ENCODE measurements at regions not wholly inside any gene's neighbourhood (a gene's known extent, or its start where the extent isn't known, plus 50 kb on each side); places are given as distances from the start of the nearest gene placed in this dataset.

DNA sequence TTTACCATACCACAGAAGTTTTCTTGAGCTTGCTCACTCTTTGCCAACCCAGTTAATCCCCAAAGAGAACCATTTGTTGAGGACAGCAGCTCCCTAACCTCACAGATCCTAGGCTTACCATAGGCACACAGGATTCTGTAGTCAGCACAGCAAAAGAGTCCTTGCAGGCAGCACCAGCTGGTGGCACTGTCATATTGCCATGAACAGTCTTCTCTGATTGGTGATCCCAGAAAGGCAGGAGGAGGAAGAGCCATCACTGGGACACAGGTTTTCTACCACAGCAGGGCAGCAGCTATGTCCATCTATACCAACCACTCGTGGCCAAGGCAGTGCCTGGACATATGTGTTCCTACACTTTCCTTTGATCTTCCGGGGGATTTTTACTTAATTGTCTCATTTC lies 297.1 kb upstream of the CD180 start:
- intact Hi-C loops (cut with micrococcal nuclease): loop anchor here (5.0 kb wide), 1 partner anchor 759 kb away; no protein-coding TSS in a partner anchor
- BruUV-seq (replicated peaks): no TSS peak
- H4K20me1 ChIP-seq (replicated peaks; ENCODE audit: control insufficient read depth, extremely low read depth, insufficient read depth, low read length): no peaks in the 10 kb centered on the region
- no peaks in the 10 kb centered on the region for H3K36me3 ChIP-seq (ENCODE audit: control insufficient read depth in 2 of 2, extremely low read depth in 1 of 2, insufficient read depth in 2 of 2, low read length in 2 of 2)
- no peak overlapping the region for H3K4me3 ChIP-seq (replicated peaks in 1 of 3; ENCODE audit: insufficient read depth in 1 of 3, low read depth in 1 of 3, low read length in 3 of 3)
- dilution Hi-C loops (cut with MboI; ENCODE audit: extremely low pct_ligation_motif_present, low sequenced_read_pairs): no loop called here
- no peaks in the 10 kb centered on the region for H3K9me3 ChIP-seq (replicated peaks; ENCODE audit: control insufficient read depth, insufficient read depth, low read length)
- no peaks in the 10 kb centered on the region for H3K9me1 ChIP-seq (replicated peaks; ENCODE audit: control insufficient read depth, extremely low read depth, insufficient read depth, low read length)
- H3K27me3 ChIP-seq (ENCODE audit: control insufficient read depth in 2 of 2, insufficient read depth in 2 of 2, low read length in 2 of 2): no peaks in the 10 kb centered on the region
- no peak overlapping the region for H3K27ac ChIP-seq (ENCODE audit: insufficient read depth, low read depth, low read length)
- no peak overlapping the region for H2AFZ ChIP-seq (ENCODE audit: low read depth, low read length)
- ChIA-PET CTCF (interaction anchor here (0.6 to 2.3 kb wide), 7 partner anchors 10 to 759 kb away, joined by 3 to 10 read pairs (median 3); no protein-coding TSS in a partner anchor), POLR2A (no interaction called here)
- no peaks in the 10 kb centered on the region for H3K4me1 ChIP-seq (ENCODE audit: control insufficient read depth, extremely low read depth, insufficient read depth, low read length)
- H3K79me2 ChIP-seq (ENCODE audit: control insufficient read depth, insufficient read depth, low read length): no peaks in the 10 kb centered on the region
- DNase-seq (ENCODE audit: low read depth, low spot score) (peak; percentile 21), FAIRE-seq (peak; percentile 40)
- TF ChIP-seq, protein P1, sequence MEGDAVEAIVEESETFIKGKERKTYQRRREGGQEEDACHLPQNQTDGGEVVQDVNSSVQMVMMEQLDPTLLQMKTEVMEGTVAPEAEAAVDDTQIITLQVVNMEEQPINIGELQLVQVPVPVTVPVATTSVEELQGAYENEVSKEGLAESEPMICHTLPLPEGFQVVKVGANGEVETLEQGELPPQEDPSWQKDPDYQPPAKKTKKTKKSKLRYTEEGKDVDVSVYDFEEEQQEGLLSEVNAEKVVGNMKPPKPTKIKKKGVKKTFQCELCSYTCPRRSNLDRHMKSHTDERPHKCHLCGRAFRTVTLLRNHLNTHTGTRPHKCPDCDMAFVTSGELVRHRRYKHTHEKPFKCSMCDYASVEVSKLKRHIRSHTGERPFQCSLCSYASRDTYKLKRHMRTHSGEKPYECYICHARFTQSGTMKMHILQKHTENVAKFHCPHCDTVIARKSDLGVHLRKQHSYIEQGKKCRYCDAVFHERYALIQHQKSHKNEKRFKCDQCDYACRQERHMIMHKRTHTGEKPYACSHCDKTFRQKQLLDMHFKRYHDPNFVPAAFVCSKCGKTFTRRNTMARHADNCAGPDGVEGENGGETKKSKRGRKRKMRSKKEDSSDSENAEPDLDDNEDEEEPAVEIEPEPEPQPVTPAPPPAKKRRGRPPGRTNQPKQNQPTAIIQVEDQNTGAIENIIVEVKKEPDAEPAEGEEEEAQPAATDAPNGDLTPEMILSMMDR (IDR thresholded peaks at IDR 0.05; ENCODE audit: extremely low read depth in 1 of 2, insufficient read depth in 1 of 2, low read depth in 1 of 2, low read length in 2 of 2): peak in 1 of 2 donors; percentile 16
- no peak for TF ChIP-seq EZH2 (IDR thresholded peaks at IDR 0.05; ENCODE audit: borderline replicate concordance, low read depth, low read length, severe bottlenecking)
- no peak overlapping the region for H3K4me2 ChIP-seq (ENCODE audit: insufficient read depth, low read length)
- H3K9ac ChIP-seq (replicated peaks; ENCODE audit: extremely low read depth, insufficient read depth, low read length): no peak overlapping the region

DNA sequence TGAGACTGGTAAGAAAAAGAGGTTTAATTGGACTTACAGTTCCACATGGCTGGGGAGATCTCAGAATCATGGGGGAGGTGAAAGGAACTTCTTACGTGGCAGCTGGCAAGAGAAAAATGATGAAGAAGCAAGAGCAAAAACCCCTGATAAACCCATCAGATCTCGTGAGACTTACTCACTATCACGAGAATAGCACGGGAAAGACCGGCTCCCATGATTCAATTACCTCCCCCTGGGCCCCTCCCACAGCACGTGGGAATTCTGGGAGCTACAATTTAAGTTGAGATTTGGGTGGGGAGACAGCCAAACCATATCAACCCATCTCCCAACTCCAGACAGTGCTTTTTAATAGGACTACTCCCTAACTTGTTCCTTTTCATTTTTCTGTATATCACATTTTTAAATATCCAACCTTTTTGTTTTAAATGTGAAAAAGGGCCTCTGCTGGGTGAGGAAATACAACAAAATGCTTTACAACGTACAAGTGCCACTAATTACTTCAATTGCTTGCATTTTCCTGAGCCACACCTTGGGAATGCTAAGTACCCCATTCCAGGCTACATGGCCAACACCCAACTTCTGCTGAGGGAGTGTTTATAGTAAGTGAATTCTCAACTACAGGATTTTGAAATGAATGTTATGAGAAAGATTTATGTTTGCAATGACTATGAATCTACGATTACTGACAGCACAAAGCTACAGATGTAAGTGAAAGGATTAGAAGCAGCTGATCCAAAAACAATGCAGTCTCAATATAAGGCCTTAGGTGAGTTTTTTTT lies 294.1 kb upstream of the CD180 start:
- intact Hi-C loops (cut with micrococcal nuclease): loop anchor here (5.0 kb wide), 1 partner anchor 762 kb away; no protein-coding TSS in a partner anchor

More for the DNA sequence above, 294.1 kb upstream of the CD180 start:
- FAIRE-seq: no peak
- Histone ChIP-seq H3K79me2 (ENCODE audit: control insufficient read depth, insufficient read depth, low read length) (no peaks in the 10 kb centered on the region), H3K27me3 (ENCODE audit: control insufficient read depth in 2 of 2, insufficient read depth in 2 of 2, low read length in 2 of 2) (no peaks in the 10 kb centered on the region), H3K9me1 (replicated peaks; ENCODE audit: control insufficient read depth, extremely low read depth, insufficient read depth, low read length) (no peaks in the 10 kb centered on the region), H3K27ac (ENCODE audit: insufficient read depth, low read depth, low read length) (no peak overlapping the region), H3K4me3 (replicated peaks in 1 of 3; ENCODE audit: insufficient read depth in 1 of 3, low read depth in 1 of 3, low read length in 3 of 3) (no peak overlapping the region), H3K4me2 (ENCODE audit: insufficient read depth, low read length) (no peak overlapping the region), H2AFZ (ENCODE audit: low read depth, low read length) (no peak overlapping the region), H3K4me1 (ENCODE audit: control insufficient read depth, extremely low read depth, insufficient read depth, low read length) (no peaks in the 10 kb centered on the region), H3K9ac (replicated peaks; ENCODE audit: extremely low read depth, insufficient read depth, low read length) (no peak overlapping the region), H3K9me3 (replicated peaks; ENCODE audit: control insufficient read depth, insufficient read depth, low read length) (no peaks in the 10 kb centered on the region), H4K20me1 (replicated peaks; ENCODE audit: control insufficient read depth, extremely low read depth, insufficient read depth, low read length) (no peaks in the 10 kb centered on the region), H3K36me3 (ENCODE audit: control insufficient read depth in 2 of 2, extremely low read depth in 1 of 2, insufficient read depth in 2 of 2, low read length in 2 of 2) (no peaks in the 10 kb centered on the region)
- BruUV-seq (replicated peaks): no TSS peak
- ChIA-PET CTCF (interaction anchor here (0.7 to 1.4 kb wide), 2 partner anchors 9 to 12 kb away, joined by 4 to 5 read pairs; no protein-coding TSS in a partner anchor), POLR2A (no interaction called here)
- dilution Hi-C loops (cut with MboI; ENCODE audit: extremely low pct_ligation_motif_present, low sequenced_read_pairs): no loop called here
- TF ChIP-seq, protein P1 (IDR thresholded peaks at IDR 0.05; ENCODE audit: extremely low read depth in 1 of 2, insufficient read depth in 1 of 2, low read depth in 1 of 2, low read length in 2 of 2): no peak
- TF ChIP-seq GATA2 (IDR thresholded peaks at IDR 0.05; ENCODE audit: insufficient read depth, insufficient read length, low read depth, low read length) (no peak), MYC (IDR thresholded peaks at IDR 0.05; ENCODE audit: low read depth, low read length) (no peak), JUN (IDR thresholded peaks at IDR 0.05; ENCODE audit: borderline replicate concordance, insufficient read depth, insufficient read length, low read depth) (no peak), POLR2AphosphoS5 (IDR thresholded peaks at IDR 0.05; ENCODE audit: insufficient read depth, low read depth, low read length) (no peak), POLR2A (IDR thresholded peaks at IDR 0.05; ENCODE audit: low read depth, low read length) (no peak), FOS (IDR thresholded peaks at IDR 0.05; ENCODE audit: borderline replicate concordance, insufficient read depth, low read length) (no peak), EZH2 (IDR thresholded peaks at IDR 0.05; ENCODE audit: borderline replicate concordance, low read depth, low read length, severe bottlenecking) (no peak)
- TF ChIP-seq, protein P2, sequence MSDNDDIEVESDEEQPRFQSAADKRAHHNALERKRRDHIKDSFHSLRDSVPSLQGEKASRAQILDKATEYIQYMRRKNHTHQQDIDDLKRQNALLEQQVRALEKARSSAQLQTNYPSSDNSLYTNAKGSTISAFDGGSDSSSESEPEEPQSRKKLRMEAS (IDR thresholded peaks at IDR 0.05; ENCODE audit: insufficient read depth, insufficient read length): no peak
- DNase-seq (ENCODE audit: low read depth, low spot score): no peak

Measured in endothelial cell of umbilical vein (primary cell).